ENCODE measurements at regions not wholly inside any gene's neighbourhood (a gene's known extent, or its start where the extent isn't known, plus 50 kb on each side); places are given as distances from the start of the nearest gene placed in this dataset.

- Histone ChIP-seq H3K4me1 (ENCODE audit: control insufficient read depth, extremely low read depth, insufficient read depth, low read length) (no peaks in the 10 kb centered on the region), H4K20me1 (replicated peaks; ENCODE audit: control insufficient read depth, extremely low read depth, insufficient read depth, low read length) (no peaks in the 10 kb centered on the region), H3K27ac (ENCODE audit: insufficient read depth, low read depth, low read length) (no peak overlapping the region), H3K4me2 (ENCODE audit: insufficient read depth, low read length) (no peak overlapping the region), H3K4me3 (replicated peaks in 1 of 3; ENCODE audit: insufficient read depth in 1 of 3, low read depth in 1 of 3, low read length in 3 of 3) (no peak overlapping the region), H3K79me2 (ENCODE audit: control insufficient read depth, insufficient read depth, low read length) (no peaks in the 10 kb centered on the region), H2AFZ (ENCODE audit: low read depth, low read length) (no peak overlapping the region), H3K9me3 (replicated peaks; ENCODE audit: control insufficient read depth, insufficient read depth, low read length) (no peaks in the 10 kb centered on the region), H3K36me3 (ENCODE audit: control insufficient read depth in 2 of 2, extremely low read depth in 1 of 2, insufficient read depth in 2 of 2, low read length in 2 of 2) (no peaks in the 10 kb centered on the region), H3K9ac (replicated peaks; ENCODE audit: extremely low read depth, insufficient read depth, low read length) (no peak overlapping the region), H3K9me1 (replicated peaks; ENCODE audit: control insufficient read depth, extremely low read depth, insufficient read depth, low read length) (no peaks in the 10 kb centered on the region), H3K27me3 (ENCODE audit: control insufficient read depth in 2 of 2, insufficient read depth in 2 of 2, low read length in 2 of 2) (no peaks in the 10 kb centered on the region)
- ChIA-PET CTCF (no interaction called here), POLR2A (no interaction called here)
- TF ChIP-seq GATA2 (IDR thresholded peaks at IDR 0.05; ENCODE audit: insufficient read depth, insufficient read length, low read depth, low read length) = no peak
- FAIRE-seq = peak; percentile 87
- DNase-seq (ENCODE audit: low read depth, low spot score) = peak; percentile 6
- no TSS peak for BruUV-seq (replicated peaks)
- intact Hi-C loops (cut with micrococcal nuclease) (no loop called here), dilution Hi-C loops (cut with MboI; ENCODE audit: extremely low pct_ligation_motif_present, low sequenced_read_pairs) (no loop called here)
These were observed 73.0 kb upstream of the FRMPD4 start for GRCh38 chrX:12065251-12065650.

DNA sequence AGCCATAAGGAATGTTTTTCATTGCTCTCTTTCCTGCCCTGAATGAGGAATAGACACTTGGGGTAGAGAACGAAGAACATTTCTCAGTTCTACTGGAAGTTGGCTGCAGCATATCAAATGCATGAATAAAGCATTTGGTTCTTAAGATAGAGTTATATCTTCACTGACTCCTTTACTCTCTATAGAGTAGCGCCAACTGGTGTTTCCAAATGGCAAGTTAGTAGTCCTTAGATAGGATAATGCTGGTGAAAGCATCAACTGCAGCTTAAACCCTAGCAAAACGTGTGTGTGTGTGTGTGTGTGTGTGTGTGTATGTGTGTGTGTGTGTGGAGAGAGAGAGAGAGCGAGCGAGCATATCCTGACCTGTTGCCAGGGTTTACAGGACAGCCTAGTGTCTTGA lies 62.2 kb upstream of the FRMPD4 start:
- no peaks in the 10 kb centered on the region for H3K27me3 ChIP-seq (ENCODE audit: control insufficient read depth in 2 of 2, insufficient read depth in 2 of 2, low read length in 2 of 2)
- H2AFZ ChIP-seq (ENCODE audit: low read depth, low read length) = no peak overlapping the region
- no peaks in the 10 kb centered on the region for H3K9me1 ChIP-seq (replicated peaks; ENCODE audit: control insufficient read depth, extremely low read depth, insufficient read depth, low read length)
- H3K9me3 ChIP-seq (replicated peaks; ENCODE audit: control insufficient read depth, insufficient read depth, low read length) = no peaks in the 10 kb centered on the region
- dilution Hi-C loops (cut with MboI; ENCODE audit: extremely low pct_ligation_motif_present, low sequenced_read_pairs) = no loop called here
- no peak overlapping the region for H3K4me2 ChIP-seq (ENCODE audit: insufficient read depth, low read length)
- H3K9ac ChIP-seq (replicated peaks; ENCODE audit: extremely low read depth, insufficient read depth, low read length) = no peak overlapping the region
- CTCF ChIA-PET = interaction anchor here (1.8 to 2.8 kb wide), 2 partner anchors 131 to 289 kb away, joined by 6 to 11 read pairs; no protein-coding TSS in a partner anchor
- POLR2A ChIA-PET = no interaction called here
- TF ChIP-seq FOS (IDR thresholded peaks at IDR 0.05; ENCODE audit: borderline replicate concordance, insufficient read depth, low read length) = no peak
- no peak for TF ChIP-seq EZH2 (IDR thresholded peaks at IDR 0.05; ENCODE audit: borderline replicate concordance, low read depth, low read length, severe bottlenecking)
- TF ChIP-seq JUN (IDR thresholded peaks at IDR 0.05; ENCODE audit: borderline replicate concordance, insufficient read depth, insufficient read length, low read depth) = no peak
- no peak for TF ChIP-seq MAX (IDR thresholded peaks at IDR 0.05; ENCODE audit: insufficient read depth, insufficient read length)
- no peak for TF ChIP-seq POLR2A (IDR thresholded peaks at IDR 0.05; ENCODE audit: low read depth, low read length)
- no peak for TF ChIP-seq MYC (IDR thresholded peaks at IDR 0.05; ENCODE audit: low read depth, low read length)
- TF ChIP-seq POLR2AphosphoS5 (IDR thresholded peaks at IDR 0.05; ENCODE audit: insufficient read depth, low read depth, low read length) = no peak
- TF ChIP-seq, protein P1, sequence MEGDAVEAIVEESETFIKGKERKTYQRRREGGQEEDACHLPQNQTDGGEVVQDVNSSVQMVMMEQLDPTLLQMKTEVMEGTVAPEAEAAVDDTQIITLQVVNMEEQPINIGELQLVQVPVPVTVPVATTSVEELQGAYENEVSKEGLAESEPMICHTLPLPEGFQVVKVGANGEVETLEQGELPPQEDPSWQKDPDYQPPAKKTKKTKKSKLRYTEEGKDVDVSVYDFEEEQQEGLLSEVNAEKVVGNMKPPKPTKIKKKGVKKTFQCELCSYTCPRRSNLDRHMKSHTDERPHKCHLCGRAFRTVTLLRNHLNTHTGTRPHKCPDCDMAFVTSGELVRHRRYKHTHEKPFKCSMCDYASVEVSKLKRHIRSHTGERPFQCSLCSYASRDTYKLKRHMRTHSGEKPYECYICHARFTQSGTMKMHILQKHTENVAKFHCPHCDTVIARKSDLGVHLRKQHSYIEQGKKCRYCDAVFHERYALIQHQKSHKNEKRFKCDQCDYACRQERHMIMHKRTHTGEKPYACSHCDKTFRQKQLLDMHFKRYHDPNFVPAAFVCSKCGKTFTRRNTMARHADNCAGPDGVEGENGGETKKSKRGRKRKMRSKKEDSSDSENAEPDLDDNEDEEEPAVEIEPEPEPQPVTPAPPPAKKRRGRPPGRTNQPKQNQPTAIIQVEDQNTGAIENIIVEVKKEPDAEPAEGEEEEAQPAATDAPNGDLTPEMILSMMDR (IDR thresholded peaks at IDR 0.05; ENCODE audit: extremely low read depth in 1 of 2, insufficient read depth in 1 of 2, low read depth in 1 of 2, low read length in 2 of 2) = no peak
- TF ChIP-seq GATA2 (IDR thresholded peaks at IDR 0.05; ENCODE audit: insufficient read depth, insufficient read length, low read depth, low read length) = no peak
- H3K4me1 ChIP-seq (ENCODE audit: control insufficient read depth, extremely low read depth, insufficient read depth, low read length) = no peaks in the 10 kb centered on the region
- no peaks in the 10 kb centered on the region for H3K79me2 ChIP-seq (ENCODE audit: control insufficient read depth, insufficient read depth, low read length)
- DNase-seq (ENCODE audit: low read depth, low spot score) (no peak), FAIRE-seq (peak; percentile 64)
- no peak overlapping the region for H3K4me3 ChIP-seq (replicated peaks in 1 of 3; ENCODE audit: insufficient read depth in 1 of 3, low read depth in 1 of 3, low read length in 3 of 3)
- no TSS peak for BruUV-seq (replicated peaks)
- H3K36me3 ChIP-seq (ENCODE audit: control insufficient read depth in 2 of 2, extremely low read depth in 1 of 2, insufficient read depth in 2 of 2, low read length in 2 of 2) = no peaks in the 10 kb centered on the region
- H3K27ac ChIP-seq (ENCODE audit: insufficient read depth, low read depth, low read length) = no peak overlapping the region
- H4K20me1 ChIP-seq (replicated peaks; ENCODE audit: control insufficient read depth, extremely low read depth, insufficient read depth, low read length) = no peaks in the 10 kb centered on the region
- intact Hi-C loops (cut with micrococcal nuclease) = loop anchor here (10.0 kb wide), 1 partner anchor 131 kb away; no protein-coding TSS in a partner anchor
